IPS DF 4.7 (cell line): ENCODE measurements at regions not wholly inside any gene's neighbourhood (a gene's known extent, or its start where the extent isn't known, plus 50 kb on each side); places are given as distances from the start of the nearest gene placed in this dataset.
"Not testable (repeated sequence)": the region's sequence is repeated elsewhere in the genome, so short reads cannot be mapped to it uniquely, and the experiment has no call there.

Experiments used
- DNase-seq: peaks from one replicate; pipeline ENCODE4 v3.0.0-alpha.2; 2013; ENCODE audit warnings: low spot score; ENCODE audit errors: extremely low read depth

DNA sequence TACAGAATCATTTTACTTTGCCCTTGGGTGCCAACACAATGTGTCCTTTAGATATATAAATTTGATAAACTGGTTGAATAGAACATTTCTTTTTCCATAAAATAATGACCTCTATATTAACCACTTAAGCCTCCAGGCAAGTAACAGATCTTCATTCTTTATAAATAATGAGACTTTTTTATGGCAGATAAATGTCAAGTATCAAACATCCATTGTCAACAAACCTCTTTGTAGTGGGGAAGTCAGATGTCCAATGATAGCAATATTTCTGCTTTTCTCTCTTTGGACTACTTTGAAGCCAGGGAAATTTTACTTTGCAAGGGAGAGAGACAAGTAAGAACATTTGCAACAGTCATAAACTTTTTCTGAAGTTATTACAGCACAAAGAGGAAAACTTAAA is 841.2 kb downstream of the CDH8 start:
- no peak for DNase-seq

DNA sequence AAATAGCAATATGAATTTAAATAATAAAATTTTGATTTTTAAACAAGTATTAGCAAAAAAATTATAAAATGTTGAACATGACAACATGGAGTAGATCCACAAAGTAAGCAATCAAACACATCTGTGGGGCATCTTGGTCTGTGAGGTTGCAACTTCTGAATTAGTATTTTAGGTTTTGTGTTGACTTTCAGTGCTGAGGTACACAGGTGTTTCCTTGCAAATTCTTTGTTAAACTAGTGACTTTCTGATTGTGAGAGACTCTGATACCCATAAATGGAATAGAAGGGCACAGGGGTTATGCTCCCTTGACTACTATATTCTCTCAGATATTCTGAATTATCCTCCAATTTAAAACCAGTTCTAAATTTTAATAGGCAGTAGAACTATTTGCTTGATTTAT is 841.7 kb downstream of the CDH8 start:
- no peak for DNase-seq

DNA sequence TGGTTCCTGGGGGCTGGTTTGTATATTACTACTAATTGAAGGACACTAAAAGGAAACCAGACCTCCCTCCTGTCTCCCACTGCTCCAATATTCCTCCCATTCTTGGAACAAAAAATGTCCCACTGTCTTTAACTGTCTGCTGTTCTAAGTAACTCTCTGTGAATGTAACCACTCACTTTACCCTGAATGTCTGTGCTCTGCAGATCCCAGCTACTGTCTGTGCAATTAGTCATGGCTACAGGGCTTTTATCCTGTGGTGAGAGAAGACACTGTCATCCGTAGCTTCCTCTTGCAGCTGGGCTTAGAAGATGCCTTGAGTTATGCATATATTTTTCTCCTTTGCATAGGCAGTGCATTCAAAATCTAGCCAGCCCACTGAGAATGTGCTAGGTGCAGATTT is 853.8 kb downstream of the CDH8 start:
- no peak for DNase-seq

DNA sequence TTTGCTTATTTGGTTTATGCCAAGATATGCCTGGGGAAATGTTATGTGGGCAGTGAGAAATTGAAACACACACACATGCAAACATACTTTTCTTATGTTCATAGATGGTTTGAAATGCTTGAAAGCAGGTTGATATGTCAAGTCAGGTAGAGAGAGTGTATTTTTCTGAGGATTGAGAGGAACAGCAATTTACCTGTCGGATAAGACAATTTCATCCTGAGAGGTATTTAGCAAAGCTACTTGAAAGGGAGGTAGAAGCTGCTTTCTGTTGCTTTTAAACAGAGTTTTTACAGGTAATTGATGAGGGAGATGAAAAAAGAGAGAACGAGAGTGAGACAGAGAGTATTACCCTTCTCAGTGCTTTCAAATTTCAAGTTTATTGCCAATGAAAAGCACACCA is 854.3 kb downstream of the CDH8 start:
- DNase-seq, result no peak

DNA sequence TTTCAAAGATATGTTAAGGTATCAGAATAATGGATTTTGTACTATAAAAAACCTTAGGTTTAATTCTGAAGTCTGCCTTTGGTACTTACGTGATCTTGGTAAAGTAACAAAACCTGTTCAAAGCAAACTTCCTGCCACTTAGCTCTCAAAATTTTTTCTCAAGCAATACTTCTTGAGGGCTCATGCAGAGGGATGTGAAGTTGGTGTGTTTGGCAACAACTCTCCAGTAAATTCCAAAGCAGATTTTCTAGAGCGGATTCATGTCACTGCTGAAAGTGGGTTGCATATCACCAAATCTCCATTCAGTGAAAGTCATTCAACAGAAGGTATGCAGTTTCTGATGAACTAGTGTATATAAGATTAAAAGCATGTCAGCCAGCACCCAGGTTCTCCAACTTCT is 856.7 kb downstream of the CDH8 start:
- no peak for DNase-seq

DNA sequence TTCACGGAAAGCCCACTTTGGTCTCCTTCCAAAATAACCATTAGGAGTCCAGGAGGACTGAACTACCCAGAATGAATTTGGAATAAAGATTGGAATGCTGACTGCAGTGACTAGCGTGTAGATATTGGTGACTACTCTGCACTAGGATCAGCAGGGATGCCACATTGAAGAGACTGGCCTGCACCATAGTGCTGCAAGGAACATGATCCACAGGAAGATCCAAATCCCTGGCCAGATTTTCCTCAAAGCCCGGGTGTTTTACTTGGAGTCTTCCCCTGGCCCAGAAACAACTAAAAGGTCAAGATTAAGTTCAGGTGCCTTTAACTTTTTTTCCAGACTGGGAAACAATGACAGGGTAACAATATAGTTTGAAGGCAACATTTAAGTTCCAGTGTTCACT is 870.4 kb downstream of the CDH8 start:
- DNase-seq, result no peak

DNA sequence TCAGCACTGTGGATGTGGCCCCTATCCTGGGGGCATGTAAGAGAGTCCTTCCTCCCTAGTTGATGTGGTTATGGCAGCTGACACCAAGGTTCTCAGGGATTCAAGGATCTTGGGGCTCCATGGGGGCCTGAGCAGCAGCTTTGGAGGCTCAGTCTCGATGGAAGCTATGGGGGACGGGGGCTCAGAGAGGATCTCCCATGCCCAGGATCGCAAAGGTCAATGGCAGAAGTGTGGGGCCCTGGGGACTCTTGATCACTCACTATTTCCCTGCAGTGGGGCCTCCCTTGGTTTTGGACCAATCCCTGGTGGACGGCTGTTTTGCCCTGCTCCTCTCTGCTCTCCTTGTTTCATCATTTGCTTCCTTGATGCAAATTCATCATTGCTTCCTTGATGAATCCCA is 885.9 kb downstream of the CDH8 start:
- DNase-seq, result no peak

DNA sequence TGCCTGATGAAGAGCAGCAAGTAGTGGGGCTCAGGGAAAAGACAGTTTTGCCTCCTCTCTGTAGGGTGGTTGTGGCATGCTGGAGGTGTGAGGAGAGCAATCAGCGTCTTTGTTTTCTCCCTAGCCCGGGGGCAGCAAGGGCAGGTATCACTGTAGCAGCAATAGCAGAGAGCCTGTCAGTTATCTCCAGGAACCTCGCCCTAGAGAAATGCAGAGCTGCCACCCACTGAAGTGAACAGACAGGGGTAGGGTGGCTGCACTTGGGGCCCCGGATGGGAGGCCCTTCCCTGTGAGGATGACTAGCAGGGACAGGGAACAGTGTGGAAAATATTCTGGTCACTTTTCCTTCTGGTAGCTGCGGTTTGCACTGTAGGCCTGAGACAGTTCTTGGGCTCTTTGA is 886.5 kb downstream of the CDH8 start:
- DNase-seq, result no peak

DNA sequence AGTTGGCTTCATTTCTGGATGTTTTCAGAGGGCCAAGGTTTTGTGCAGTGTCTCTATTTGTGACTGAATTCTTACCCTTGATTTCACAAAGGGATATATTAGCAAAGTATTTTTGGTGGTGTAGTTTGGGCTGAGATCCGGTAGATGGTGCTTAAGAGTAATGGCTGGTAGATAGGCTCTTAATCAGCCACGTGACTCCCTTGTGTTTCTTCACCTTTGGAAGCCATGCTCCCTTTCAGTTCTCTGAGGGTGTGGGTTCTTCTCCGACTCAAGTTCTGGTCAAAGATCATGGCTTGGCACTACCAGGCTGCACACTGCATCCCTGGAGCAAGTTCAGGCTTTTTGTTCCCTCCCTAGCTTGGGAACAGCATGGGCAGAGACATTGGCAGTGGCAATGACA is 887.3 kb downstream of the CDH8 start:
- DNase-seq, result no peak

DNA sequence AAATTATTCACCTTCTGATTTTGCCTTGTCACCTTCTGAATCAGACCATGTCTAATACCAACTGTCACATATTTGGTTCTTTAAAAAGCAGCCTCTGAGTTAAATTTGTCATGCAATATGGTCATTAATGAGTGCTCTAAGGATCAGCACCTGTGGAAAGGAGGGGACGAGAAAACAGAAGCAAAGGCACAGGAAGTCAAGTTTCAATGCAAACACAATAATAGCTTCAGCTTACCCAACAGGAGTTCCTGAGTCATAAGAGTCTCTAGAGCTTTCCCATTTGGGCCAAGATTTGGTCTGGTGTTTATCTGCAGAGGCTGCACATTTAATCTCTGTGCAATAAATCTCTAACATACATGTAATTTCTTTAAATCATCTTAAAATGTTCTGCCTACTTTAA is 889.8 kb downstream of the CDH8 start:
- no peak for DNase-seq

DNA sequence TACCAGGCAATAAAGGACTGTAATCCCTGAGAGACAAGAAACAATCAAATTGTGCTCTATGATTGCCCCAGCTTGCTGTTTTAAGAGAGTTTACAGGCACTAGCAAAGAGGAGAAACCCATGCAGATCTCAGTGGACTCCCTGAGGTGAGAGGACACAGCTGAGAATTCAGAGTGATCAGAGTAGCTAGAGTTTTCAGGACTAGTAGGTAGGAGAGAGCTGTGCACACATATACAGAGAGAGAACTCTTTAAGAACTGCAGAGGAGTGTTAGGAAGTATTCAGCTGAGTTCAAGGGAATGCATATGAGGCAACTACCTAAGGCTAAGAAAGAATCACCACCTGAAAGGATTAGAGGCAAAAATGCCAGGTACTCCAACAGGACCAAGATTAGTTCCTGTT is 904.8 kb downstream of the CDH8 start:
- no peak for DNase-seq

DNA sequence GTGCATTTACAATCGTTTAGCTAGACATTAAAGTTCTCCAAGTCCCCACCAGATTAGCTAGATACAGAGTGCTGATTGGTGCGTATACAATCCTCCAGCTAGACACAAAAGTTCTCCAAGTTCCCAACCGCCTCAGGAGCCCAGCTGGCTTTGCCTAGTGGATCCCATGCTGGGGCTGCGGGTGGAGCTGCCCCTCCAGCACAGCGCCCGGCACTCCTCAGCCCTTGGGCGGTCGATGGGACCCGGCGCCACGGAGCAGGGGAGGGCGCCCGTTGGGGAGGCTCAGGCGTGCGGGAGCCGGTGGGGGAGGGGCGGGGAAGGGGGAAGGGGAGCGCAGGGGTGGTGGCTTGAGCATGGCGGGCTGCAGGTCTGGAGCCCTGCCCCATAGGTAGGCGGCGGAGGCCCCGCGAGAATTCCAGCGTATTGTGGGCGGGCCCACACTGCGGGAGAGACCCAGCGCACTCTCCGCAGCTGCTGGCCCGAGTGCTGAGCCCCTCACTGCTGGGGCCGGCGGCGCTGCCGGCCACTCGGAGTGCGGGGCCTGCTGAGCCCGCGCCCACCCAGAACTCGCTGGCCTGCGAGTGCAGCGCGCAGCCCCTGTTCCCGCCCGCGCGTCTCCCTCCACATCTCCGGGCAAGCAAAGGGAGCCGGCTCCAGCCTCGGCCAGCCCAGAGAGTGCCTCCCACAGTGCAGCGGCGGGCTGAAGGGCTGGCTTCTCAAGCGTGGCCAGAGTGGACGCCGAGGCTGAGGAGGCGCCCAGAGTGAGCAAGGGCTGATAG is 907.5 kb downstream of the CDH8 start:
- DNase-seq, result no peak

DNA sequence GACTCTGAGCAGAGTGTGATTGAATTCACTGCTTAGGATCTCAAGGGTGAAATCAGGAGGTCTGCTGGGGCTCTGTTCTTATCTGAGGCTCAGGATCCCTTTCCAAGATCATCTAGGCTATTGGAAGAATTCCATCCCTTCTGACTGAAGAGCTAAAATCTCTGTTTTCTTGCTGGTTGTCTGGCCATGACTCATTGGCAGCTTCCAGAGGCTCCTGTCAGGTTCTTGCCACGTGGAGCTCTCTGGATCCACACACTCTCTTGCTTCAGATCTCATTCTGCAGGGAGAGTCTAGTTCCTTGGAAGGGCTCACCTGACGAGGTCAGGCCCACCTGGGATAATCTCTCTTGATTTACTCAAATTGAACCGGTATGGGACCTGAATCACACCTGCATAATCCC is 930.7 kb downstream of the CDH8 start:
- DNase-seq, result no peak

DNA sequence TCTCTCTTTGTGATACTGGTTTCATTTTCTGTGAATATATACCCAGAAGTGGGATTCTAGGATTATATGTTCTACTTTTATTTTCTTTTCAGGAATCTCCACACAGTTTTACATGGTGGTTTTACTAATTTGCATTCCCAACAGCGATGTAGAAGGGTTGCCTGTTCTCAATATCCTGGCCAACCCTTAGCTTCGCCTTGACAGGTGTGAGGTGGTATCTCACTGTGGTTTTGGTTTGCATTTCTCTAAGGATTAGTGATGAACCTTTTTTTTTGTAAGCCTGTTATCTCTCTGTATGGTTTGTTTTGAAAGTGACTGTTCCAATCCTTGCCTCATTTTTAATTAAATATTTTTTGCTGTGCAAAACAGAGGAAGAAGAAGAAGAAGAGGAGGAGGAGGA is 937.7 kb downstream of the CDH8 start:
- DNase-seq, result no peak

DNA sequence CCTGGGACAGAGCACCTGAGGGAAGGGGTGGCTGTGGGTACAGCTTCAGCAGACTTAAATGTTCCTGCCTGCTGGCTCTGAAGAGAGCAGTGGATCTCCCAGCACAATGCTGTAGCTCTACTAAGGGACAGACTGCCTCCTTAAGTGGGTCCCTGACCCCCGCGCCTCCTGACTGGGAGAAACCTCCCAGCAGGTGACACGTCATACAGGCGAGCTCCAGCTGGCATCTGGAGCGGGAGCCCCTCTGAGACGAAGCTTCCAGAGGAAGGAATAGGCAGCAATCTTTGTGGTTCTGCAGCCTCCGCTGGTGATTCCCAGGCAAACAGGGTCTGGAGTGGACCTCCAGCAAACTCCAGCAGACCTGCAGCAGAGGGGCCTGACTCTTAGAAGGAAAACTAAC is 944.9 kb downstream of the CDH8 start:
- DNase-seq, result not testable (repeated sequence)

DNA sequence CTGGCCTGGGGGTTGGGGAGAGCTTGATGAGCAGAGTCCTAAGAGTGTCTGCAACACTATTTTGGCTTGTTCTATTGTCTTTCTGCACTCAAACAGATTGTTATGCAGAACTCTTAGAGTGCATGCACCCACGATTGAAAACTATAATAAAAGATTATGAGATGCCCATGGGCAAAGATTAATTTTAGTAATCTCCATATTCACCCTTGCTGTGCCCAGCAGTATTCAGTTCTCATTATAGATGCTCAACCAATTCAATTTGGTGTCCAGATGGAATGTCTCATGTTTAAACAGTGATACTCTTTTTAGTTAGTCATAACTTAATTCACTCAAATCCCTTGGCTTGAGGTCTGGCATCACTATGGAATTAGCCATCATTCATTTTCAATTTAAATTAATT is 952.5 kb downstream of the CDH8 start:
- DNase-seq, result no peak

DNA sequence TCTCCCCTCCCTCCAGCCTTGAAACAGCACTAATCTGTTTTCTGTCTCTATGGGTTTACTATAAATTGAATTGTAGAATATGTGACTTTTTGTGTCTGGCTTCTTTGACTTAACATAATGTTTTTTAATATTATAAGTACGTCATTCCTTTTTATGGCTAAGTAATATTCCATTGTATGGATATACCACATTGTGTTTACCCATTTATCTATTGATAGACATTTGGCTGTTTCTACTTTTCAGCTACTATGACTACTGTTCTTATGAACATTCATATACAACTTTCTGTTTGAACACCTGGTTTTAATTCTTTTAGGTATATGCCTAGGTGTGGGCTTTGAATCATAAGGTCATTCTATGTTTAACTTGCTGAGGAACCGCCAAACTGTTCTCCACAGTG is 961.9 kb downstream of the CDH8 start:
- DNase-seq, result no peak

DNA sequence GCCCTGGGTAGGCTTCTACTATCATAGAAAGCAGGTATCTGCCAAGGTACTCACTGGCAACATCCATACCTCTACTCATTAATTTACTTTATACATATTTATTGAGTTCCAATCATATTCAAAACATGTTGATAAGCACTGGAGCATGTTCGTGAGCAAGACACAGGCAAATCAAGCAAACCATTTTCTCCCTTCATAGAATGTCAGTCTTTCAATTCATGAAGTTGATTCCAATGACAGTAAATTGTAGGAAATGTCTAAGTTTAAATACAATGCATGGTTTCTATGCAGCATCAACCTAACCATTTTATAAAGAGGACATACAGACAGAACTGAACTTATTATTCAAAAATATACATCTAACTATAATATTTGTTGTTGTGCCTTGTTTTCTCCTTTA is 978.6 kb downstream of the CDH8 start:
- no peak for DNase-seq

DNA sequence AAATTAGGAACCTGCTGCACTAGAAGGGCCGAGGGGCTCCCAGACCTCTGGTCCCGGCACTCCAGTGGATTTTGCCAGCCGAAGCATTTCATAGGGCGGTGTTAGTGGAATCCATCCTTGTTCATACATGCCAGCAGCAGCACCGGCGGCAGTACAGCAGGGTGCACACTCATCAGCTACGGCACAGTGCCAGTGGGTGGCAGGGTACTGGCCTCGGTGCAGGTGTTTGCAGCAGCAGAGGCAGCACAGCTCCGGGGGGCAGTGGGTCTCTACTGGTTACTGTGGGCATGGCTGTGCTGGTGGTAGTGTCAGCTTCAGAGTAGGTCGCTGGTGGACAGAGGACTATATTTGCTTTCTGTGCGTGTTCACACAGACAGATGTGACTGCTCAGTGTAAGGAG is 985.7 kb downstream of the CDH8 start:
- DNase-seq, result no peak

DNA sequence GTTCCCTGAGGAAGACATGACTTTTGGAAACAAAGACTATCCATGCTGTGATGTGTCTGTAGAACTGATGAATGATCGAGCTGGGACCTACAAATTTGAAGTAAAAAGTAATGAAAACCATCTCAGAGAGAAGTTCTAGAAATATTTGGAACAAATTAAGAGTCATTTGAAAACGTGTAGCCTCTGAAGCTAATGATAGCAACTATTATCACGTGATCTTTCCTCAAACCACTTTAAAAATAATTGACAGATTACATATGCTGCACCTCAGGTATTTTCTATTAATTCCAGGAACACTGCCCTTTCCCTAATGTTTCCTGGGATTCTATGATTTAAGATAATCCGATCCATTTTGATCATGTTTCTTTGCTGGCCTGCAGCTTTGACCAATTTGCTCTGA is 990.3 kb downstream of the CDH8 start:
- no peak for DNase-seq

DNA sequence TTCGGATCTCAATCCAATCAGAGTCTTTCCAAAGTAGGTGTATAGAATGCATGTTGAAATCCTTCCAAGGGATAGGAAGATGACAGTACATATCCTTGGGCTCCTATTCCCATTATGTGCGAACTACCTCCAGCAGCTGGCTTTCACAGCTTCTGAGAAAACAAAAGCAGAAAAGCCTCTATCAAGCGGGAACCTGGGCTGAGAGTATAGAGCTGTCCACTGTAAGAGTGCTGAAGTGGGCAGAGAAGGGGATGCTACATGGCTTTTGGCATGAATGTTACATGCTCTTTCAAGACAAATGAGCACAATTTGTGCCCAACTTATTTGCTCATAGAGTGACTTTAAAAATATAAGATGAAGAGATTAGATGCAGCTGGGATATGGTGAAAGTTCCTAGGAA is 993.5 kb downstream of the CDH8 start:
- DNase-seq, result peak; percentile 2

DNA sequence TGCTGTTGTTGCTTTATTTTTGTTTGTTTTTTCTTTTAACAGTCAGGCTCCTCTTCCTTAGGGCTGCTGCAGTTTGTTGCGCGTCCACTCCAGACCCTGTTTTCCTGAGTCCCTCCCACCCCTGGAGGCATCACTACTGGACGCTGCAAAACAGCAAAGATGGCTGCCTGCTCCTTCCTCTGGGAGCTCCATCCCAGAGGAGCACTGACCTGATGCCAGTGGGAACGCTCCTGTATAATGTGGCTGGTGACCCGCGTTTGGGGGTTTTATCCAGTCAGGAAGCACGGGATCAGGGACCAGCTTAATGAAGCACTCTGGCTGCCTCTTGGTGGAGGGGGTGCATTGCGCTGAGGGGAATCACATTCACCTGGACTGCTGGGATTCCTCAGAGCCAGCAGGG is 1005.6 kb downstream of the CDH8 start:
- no peak for DNase-seq

DNA sequence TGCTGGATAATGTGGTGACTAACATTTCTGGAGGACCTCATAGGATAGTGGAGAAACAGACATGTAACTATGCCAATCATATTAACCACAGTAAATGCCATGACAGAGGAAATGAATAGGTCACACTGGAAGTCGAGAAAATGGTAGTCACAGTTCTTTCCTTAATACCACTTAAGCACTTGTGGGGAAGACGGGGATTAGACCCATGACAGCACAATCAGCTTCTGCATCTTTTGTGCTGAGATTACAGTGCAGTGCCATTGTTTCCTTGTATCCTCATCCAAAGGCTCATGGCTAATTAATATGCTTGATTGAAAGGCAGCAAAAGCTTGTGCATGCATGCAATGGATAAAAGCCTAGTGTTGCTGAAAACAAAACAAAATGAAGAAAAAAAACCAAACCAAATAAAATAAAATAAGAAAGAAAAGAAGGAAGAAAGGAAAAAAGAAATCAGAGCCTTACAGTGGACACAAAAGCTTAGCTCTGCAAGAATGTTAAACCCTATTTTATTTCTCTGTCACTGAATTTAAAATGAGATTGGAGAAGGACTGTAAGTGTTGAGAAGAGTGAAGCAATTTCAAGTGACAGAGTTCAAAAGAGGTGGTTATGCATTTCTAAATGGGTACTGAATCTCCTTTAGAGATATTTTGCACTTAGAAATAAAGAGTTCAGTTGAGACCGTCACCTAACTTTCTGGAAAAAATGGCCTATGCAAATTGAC is 1011.9 kb downstream of the CDH8 start:
- DNase-seq, result no peak
